ENCODE measurements at regions not wholly inside any gene's neighbourhood (a gene's known extent, or its start where the extent isn't known, plus 50 kb on each side); places are given as distances from the start of the nearest gene placed in this dataset.

DNA sequence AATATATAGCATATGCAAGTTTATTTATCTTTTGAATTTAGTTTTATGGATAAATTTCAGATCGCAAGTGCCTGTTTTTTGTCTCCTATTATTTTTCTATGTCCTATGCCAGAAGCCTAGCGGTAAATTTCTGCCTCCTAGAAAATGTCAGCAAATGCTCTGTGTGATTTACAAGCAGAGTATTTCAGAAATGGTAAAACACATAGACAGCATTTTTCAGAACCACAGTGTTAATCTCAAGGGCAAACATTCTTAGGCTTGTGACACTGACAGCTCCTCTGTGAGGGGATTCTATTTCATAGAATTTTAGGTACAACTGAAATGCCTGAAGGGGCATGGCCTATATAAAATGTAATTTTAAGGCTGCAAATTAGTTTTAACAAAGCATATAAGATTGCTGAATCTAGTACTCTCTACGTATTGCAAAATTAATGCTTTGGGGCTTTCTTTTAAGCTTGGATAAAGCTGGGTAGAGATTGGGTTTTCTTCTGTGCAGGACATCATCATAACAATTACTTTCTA lies 89.9 kb upstream of the PTCHD4 start:
- no peak for DNase-seq

DNA sequence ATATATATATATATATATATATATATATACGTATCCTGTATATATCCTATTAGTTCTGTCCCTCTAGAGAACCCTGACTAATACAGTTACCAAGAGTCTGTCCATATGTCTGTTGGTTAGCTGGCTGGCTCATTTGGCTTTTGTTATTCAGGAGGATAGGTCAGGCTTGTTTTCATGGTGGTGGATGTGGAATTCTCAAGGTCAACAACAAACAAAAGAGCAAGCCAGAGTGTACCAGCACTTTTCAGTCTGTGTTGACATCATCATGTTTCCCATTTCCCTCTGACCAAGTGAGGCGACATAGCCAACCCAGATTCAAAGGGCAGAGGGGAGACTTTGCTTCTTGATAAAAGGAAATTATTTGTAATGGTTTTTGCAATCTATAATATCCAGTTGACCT lies 88.5 kb upstream of the PTCHD4 start:
- DNase-seq, result no peak

DNA sequence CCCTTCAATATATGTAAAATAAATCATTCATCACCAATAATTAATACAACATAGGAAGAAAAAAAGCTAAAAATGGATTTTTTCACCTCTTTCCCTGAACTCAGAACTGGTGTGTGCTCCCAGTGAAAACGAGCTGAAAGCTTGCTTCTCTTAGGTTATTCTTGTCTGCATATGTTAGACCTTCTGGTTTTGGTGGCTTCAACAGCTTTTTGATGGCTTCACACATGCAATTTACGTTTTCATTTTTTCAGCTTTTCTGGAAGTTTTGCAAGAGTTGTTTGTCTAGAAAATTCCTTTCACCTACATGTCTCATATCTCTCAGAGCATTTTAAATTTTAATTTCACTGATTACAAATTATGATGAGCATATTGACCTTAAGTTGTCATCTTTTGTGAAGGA lies 86.9 kb upstream of the PTCHD4 start:
- no peak for DNase-seq

DNA sequence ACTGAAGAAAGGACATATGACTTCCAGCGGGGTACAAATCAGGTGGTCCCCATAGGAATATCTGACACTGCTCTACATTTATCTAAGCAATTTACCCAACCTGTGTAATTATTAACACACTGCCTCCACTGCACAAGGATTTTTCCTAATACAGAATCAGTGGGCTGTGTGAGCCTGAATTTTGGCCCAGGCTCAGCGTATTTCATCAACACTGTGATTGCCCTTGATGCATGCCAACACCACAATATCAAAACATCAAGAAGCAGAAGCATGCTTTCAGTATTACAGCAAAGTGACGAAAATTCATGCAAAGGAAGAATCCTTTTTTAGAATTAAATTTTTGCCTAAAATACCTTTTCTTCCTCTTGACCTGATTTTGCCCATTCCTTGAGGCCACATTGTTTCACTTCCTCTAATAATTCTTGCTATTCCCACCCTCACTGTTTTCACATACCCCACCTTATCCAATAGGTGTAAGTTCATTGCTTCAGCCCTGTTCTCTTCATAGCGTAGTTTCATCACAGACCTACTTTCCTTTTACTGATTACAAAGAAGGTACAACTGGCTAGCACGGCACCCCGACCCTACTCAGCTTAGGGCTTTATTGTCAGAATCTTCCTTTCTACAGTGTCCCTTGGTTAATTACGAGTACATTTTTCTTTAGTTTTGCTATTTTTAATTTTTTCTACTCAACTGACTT lies 83.7 kb upstream of the PTCHD4 start:
- no peak for DNase-seq

DNA sequence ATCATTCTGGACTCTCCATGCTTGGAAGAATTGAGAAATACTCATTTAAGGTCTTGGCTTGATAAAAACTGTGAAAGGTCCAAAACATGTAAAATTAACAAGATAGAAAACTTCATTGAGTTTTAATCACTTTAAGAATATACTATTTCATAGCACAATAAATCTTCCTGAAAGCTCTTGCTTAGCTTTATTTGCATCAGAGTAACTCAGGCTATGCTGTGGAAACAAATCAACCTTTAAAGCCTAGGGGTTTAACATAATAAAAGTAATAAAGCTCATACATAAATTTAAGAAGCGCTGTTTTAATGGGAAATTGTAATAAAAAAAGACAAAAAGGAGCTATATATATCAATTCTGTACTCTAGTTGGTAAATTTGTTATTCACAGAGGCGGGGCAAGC lies 77.2 kb upstream of the PTCHD4 start:
- DNase-seq, result no peak

DNA sequence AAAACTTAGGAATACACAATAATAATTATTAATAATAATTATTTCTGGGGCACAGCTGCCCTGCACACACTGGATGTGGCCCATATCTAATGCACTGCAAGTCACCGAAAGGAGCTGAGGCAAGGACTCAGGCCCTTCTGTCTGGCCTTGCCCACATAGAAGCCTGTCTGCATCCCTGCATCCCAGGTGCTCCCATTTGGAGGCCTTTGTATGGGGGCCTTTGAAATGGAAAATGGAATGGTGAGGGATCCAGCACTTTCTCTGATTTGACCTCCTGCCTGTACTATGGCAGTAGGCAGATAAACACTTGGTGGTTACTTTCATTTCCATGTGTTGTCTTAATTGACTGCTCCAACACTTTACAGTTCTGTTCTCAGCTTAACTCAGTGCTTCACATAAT lies 75.7 kb upstream of the PTCHD4 start:
- no peak for DNase-seq

DNA sequence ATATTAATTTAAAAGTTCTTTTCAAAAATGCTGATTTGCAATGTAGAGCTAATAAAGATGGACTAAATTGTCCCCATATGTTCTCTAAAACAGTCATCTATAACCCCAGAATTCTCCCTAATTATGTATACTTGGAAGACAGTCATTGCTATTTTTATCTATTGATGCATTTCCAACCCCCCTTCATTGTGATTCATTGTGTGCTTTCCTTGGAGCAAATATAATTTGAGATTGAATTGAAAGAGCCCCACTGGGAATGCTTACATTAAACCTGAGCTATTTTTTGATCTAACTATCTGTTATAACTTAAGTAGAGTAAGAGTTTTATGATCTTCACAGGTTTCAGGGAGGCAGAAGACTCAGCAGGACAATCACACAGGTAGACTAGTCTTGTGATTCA lies 73.7 kb upstream of the PTCHD4 start:
- DNase-seq, result peak; percentile 25

DNA sequence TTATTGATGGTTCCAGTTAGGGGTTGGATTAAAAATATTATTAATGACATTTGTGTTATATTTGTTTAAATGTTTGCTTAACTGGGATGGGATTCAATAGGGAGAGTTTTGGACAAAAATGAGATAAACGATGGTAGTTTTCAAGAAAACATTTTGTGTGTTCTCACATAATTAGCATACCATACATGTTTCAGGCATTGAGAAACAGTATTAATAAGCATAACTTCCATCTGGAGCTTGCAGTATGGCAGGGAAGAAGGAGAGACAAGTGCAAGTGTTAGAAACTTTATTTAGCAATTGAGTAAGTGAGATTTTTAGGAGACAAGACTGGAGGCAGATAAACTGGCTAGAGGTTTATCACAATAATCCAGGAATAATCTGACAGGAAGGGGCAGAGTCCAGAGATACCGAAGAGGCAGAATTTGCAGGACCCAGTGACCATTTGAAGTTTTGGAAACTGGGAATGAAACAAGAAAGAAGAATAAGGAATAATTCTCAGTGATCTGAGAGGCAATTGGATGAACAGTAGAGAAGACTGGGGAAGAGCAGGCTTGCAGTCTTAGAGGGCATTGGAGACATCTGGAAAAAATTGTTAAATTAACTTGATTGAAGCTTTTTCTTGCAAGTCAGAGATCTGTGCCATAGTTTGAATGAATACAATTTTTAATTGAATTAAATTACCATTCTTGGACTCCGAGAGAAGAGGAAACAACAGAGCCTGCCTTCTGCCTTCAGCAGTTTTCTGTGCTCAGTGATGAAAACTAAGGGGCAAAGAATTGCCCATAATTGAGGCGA lies 73.0 kb upstream of the PTCHD4 start:
- DNase-seq, result no peak

DNA sequence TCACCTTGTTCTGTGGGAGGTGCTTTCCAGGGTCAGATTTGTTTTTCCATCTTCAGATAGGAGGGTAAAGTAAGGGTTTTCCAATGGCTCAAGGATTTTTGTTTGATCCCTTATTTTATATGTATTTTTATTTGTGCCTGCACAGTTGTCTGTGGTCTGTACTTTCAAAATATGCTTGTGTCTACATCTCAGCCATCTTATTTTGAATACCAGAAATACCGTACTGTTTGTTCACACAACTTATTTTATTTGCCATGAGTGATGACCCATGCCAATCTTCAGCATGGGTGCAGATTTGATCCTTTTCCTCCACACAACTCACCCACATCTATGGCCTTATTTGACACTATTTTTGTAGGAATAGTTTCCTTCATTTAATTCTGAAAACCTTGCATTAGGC lies 72.2 kb upstream of the PTCHD4 start:
- no peak for DNase-seq

DNA sequence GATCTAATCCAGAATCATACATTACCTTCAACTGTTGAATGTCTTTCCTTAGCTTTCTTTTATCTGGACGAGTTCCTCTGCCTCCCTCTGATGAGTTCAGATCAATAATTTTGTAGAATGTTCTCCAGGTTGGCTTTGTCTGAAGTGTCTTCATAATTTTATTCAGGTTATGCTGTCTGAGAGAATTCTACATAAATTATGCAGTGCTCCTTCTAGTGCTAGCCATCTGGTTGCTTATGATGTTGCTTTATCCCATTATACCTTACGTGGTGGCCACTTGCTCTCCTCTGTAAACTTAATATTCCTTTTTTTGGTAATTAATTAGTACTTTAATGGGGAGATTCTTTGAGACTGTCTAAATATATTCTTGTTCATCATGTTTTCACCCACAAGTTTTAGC lies 67.7 kb upstream of the PTCHD4 start:
- DNase-seq, result no peak

DNA sequence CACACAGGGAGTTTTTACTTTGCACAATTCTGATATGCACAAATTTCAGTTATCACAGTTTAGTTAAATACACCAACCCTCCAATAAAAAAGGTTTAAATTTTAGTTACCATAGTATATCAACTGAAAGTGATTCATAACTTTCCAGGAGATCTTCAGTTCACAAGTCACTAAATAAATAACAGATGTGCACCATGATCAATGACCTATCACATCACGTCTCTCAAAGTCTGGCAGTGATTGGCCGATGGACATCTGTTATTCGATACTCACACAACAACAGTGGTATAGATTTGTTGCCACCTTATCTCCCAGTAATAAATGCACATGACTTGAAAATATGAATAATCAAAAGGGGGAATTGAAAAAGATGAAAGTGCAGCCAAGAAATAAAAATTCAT lies 66.8 kb upstream of the PTCHD4 start:
- DNase-seq, result no peak

DNA sequence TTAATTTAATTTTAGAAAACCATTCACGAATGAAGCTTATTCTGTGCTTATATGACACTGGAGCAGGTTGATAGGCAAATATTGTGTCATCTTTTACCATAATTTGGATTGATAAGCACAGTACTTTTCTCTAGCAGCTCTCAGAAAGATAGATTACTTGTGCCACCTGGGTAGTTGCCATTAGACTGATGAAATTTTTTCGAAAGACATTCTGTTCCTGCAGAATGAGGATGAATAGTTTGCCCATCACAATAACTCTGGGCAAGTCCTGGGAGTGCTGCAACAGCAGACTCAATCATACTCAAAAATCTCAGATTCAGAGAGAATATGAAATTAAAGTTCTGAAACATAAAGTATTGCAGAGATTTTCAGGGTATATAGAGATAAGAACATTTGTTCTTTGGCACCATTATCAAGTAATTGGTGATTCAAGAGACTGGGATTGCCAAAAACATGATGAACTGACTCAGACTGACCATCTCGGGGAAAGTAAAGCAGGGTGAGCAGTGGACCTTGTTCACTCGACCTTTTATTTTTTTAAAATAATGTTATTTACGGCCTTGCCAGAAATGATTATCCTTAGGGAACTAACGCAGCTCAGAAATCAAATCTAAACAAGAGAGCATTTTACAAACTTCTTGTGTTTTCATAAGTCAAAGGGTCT lies 65.8 kb upstream of the PTCHD4 start:
- DNase-seq, result no peak

DNA sequence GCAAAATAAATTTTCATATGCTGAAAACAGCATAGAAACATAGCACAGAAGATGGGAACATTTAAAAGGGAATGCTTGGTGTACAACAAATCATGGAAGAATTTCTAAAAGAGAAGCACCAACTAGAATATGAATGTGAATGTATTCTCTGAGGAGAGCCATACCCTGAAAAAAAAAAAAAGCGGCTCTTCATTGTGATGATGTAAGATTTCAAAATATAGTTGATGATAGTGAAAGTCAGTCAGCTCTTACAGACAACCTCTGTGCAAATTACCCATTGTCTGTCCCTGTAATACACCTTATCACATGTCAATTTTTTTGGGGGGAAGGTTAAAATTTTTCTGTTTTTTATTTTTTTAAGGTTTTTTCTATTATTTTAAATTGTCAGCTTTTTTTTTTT lies 58.6 kb upstream of the PTCHD4 start:
- no peak for DNase-seq
